ENCODE measurements at regions not wholly inside any gene's neighbourhood (a gene's known extent, or its start where the extent isn't known, plus 50 kb on each side); places are given as distances from the start of the nearest gene placed in this dataset.

DNA sequence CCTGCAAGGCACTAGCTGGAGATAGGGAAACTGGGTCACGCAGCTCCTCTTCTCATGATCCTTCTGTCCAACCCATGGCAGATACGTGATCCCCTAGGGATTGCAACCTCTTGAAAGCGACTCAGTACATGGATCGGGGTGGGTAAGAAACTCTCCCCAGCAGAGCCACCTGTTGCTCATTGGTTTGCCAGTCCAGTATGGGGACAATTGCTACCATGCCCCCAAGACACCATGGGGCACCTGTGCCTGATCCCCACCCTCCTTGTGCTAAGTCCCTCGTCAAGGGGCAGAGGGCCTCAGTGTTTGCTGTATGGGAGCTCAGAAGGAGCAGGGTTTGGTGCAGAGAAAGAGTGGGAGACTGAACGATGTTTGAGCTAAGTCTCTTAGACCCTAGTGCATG lies 500.9 kb downstream of the ENC1 start:
- DNase-seq: no peak

- DNase-seq: no peak
Observed at GRCh38 chr5:74138721-74139120, 501.8 kb downstream of the ENC1 start.

- DNase-seq: no peak
Observed at GRCh38 chr5:74136276-74136825, 504.2 kb downstream of the ENC1 start.

DNA sequence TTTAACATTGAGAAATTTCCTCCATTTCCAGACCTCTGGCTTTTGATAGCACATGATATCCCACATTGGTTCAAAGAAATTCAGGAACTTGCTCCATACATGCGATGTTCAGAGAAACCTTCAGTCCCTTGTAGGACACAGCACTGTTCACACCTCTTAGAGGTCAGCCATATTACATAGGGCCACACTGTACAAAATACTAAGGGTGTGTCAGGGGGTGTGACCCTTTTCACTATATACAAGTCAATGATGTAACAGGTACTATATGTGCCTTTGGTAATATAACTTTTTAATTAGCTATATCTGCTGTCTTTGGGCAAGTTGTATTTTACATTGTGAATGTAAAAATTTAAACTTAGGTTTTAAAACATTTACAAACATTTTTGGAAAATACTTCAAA lies 505.5 kb downstream of the ENC1 start:
- no peak for DNase-seq

GRCh38 chr5:74132485-74132884 lies 506.5 kb downstream of the ARHGEF28 start:
- DNase-seq: no peak

DNA sequence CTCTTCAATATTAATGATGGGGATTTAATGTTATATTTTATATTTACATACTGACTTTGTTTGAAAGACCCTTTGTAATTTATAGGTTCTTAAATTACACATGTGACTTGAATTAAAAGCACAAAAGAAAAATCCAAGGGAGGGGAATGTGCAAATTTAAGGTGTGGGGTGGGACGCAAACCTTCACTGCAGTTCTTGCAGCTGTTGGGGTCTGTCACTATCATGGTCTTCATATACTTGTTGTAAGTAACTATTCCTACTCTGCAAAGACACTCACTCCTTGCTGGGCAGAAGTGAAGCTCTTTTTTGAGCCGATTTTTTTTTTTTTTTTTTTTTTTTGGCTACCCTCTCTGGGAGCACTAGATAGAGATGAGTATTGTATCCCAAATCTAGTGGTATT lies 505.3 kb downstream of the ARHGEF28 start:
- no peak for DNase-seq

DNA sequence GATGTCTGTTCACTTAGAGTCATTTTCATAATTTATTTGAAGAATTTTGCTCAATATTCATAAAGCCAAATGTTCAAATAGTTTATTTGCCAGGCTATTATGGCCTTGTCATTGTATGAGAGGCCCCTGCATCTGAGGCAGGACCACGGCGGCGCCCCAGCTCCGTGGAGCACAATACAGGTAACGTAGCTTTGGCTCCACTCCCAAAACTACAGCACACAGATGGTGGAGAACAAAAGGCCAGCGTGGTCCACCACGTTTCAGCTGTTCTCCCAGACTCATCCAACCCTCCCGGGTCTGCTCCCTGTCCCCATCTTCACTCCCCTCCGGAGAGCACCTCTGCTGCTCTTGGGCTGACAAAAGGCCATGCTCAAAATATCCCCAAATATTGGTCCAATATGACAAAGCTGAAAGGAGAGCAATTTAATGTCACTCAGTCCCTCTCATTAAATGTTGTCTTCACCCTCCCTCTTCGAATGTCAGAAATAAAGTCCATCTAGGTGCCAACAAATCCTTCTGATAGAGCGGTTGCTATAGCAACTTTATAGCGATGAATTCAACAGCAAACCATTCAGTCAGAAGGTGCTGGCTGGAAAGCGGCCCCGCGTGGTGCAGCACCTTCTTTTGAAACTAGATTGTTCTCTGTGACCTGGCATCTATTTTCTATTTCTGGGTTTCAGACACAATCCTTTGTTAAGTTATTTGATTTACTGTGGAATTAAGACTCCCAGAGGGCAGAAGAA lies 504.3 kb downstream of the ARHGEF28 start:
- DNase-seq: no peak

DNA sequence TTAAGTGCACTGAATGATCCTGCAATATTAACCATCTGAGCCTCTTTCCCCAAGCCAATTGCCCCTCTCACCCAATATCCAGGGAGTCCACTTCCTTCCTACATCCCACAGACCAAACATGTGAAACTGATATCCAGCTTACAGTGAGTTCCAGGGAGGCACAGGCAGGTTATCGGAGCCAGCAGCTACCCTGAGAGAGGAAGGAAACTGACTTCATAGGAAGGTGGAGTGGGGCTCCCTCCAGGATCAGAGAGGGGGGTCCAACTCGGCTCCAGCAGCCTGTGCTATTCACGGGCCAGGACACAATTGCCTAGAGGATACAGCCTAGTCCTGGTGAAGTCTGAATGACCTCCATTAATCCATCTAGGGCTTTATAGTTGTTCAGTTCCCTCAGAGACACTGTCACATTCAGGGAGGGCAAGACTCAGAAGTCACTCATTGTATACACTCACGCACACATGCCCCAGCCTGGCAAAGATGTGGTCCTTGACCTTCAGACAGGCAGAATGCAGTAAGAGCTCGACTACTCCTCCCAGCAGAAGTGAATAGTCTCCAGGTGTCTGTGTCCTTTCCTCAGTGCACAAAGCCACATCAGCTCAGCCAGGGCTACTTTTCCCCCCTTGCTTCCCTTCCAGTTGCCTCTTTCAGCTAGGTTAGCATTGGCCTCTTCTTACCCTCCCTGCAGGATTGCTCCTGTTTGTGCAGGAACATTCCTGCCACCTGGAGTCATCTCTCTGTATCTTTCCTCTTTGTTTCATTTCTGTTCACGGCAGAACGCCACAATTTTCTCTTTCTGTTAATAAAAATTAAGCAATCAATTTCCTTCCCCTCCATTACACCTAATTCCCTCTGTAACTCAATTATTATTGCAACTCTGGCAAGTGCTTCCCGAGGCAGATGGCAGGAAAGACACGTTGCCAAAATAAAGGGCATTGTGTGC lies 501.7 kb downstream of the ARHGEF28 start:
- no peak for DNase-seq

DNA sequence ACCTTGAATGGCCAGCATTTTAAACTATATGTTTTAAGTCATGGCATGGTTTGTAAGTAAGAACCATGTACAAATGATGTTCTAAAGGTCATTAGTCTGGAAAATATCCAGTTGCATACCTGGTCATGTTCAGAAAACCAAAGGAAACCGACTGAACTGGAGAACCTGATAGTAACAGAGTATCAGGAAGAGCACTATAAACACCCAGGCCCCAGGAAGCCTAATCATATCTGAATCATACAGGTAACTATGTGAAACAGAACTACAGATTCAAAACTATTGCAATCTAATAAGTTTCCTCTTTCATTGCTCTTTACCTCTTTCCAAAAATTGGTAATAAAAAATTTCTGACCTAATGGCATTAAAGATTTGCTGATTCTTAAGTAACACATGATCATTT lies 500.3 kb downstream of the ARHGEF28 start:
- no peak for DNase-seq

- DNase-seq: no peak
Observed at GRCh38 chr5:74124826-74125225, 498.8 kb downstream of the ARHGEF28 start.

GRCh38 chr5:74123929-74124328 lies 497.9 kb downstream of the ARHGEF28 start:
- no peak for DNase-seq

DNA sequence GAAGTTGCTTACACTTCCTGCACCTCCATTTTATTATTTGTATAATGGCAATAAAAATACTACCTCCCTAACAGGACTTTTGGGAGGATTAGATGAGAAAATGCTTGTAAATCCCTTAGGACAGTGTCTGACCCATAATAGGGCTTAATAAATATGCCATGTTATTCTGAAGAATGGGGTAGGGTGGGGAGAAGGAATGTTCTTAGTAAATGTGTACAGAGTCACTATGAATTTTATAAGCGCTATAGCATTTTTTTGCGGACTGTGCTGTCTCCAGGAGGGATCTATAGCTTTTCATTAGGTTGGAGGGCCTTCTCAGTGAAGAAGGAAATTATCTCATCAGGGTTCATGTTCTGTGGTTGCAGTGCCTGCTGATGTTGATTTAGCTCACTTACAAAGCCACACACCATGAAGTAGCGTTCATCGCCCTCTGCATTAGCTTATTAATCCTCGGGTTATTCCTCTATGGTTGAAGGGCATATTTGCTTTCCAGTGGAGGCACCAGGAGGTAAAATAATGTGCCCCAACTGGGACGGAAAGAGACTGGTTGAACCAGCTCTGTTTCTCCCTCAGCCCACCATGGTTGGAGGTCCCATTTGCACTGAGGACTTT lies 497.1 kb downstream of the ARHGEF28 start:
- DNase-seq: no peak

DNA sequence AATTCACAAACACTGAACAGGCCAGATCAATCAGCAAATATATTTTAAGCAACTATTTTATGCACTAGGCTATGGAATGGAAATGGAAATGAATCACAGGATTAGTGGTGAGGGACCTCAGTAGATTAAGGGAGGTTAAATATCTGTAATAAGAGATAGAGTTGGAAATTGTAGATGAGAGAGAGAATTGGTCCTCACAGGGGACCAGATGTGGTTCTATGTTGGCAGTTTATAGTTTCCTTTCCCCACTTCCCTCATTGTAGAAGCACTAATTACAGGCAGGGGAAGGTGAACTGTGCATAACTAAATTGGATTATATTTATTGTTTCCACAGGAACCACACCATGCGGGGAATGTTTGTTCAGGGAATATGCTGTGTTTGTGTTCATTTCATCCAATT lies 496.2 kb downstream of the ARHGEF28 start:
- DNase-seq: no peak

GRCh38 chr5:74120585-74120984 lies 494.6 kb downstream of the ARHGEF28 start:
- DNase-seq: no peak

DNA sequence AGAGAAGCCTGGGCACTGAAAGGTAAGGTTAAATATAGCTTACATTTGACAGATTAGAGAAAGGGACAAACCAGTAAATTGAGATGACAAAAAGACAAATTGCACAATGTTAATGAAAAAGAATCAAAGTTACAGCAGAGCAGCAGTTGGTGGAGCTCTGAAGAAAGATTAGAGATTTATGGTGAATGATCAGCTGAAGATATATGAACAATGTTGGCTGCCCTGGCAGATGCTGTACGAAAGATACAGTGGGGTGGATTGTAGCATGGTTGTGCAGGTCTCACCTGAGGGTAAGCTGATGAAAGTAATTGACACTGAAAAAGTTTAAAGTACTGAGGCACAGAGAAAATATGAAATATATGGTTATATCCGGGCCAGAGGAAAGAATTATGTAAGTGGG lies 492.1 kb downstream of the ARHGEF28 start:
- no peak for DNase-seq

DNA sequence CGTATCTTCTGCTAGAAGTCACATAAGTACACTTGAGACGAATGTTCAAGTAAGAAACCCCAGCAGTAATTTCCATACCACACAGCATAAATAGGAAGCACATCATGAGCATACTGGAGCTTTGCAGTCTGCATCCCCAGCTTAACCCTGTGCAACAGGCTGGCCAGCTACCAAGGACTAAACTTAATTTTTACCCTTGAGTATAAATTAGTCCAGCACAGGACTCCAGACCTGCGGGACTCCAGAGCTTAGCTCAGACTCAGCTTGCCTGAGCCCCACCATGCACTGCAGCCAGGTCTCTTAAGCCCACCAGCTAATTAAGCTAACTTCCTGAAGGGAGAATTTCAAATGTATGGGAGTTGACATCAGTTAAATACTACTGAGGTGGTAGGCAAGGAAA lies 491.0 kb downstream of the ARHGEF28 start:
- no peak for DNase-seq

GRCh38 chr5:74116266-74116665 lies 490.3 kb downstream of the ARHGEF28 start:
- DNase-seq: no peak

GRCh38 chr5:74113927-74114326 lies 487.9 kb downstream of the ARHGEF28 start:
- no peak for DNase-seq

DNA sequence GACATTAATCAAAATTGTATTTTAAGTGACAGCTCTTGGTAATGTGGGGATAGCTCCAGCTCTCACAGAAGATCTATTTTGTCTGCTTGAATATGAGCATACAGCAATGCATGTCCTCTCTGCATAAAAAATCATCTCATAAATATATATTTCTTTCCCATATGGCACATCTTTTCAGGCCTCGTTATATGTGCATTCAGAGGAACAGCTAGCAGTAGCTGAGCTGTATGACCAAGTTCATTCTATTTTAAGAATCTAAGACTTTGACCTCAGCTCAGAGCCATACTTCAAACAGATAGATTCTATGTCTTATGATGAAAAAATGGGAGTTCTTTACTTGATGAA lies 487.2 kb downstream of the ARHGEF28 start:
- no peak for DNase-seq

DNA sequence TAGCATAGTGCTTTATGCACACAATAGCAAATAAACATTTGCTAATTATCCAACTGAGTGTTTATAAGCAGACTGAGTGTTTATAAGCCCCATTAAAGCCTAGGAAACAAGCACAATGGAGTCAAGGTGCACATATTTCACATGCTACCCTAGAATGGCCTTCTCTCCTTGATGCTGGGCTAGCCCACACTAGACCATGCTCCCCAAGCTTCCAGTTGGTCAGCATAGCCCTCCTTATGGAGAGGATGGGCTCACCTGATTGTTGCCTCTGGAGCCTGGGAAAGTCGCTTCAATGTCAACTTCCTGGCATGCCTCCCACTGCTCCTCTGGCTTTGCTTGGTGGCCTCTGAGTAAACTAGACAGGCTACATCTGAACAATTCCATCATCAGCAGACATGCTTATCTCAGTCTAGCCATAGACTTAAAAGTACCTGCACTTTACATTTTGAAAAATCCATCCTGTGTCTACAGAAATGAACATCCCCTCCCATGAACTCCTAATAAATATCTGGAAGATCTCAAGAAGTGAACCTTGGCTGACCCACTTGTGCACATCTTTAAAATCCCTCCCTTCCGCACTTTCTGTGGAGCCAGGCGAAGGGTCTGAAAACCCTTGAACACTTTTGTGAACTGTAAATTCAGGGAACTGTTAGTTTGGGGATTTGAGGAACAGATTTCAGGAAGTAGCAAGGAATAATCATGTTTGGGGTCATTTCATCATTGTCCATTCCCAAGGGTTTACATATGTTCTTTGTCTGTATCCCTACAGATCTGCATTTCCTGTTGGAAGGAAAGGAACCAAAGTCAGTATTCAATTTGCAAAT lies 486.6 kb downstream of the ARHGEF28 start:
- DNase-seq: no peak

DNA sequence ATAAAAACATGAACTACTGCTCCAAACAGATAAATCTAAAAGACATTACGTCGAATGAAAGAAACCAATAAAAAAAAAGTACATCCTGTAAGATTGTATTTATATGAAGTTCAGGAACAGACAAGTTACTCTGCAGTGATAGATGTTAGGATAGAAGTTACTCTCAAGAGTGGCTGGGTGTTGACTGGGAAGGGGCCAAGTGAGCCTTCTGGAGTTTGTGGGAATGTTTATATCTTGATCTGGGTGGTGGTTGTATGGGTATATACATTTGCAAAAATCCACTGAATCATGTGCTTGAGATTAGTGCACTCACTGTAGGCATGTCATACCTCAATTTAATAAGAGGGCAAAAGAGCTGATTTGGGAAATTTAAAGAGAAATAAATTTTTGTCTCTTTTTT lies 485.8 kb downstream of the ARHGEF28 start:
- DNase-seq: no peak

GRCh38 chr5:74109344-74109743 lies 483.3 kb downstream of the ARHGEF28 start:
- no peak for DNase-seq

DNA sequence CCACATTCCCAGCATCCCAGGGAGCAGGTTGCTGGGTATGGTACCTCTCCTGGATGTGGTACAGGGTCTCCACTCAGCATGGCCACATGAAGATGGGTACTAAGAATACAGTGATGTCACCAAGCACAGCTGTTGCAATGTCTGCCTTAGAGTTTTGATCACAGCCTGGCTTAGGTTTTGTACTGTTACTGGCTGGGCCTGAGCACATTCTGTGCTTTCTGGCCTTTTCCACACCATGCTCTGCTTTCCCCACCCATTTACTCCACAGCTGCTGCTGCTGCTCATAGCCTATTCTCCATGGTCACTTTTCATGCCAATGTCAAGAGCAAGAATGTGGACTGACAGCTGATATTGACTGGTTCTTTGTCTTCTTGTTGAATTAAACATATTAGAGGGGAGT lies 481.9 kb downstream of the ARHGEF28 start:
- no peak for DNase-seq

Measured in inflammatory macrophage treated with lipopolysaccharide for 4 hours (primary cell).